DND-41 (cell line): ENCODE measurements at regions not wholly inside any gene's neighbourhood (a gene's known extent, or its start where the extent isn't known, plus 50 kb on each side); places are given as distances from the start of the nearest gene placed in this dataset.

Experiments
- ATAC-seq: fragments of 200-7000 bp; cut with Tn5 transposase; 3 replicates; pipeline ENCODE4 v1.9.1; 2021; ENCODE audit warnings: low read depth; ENCODE audit not compliant: insufficient read depth
- DNase-seq: peaks from one replicate; pipeline ENCODE4 v3.0.0-alpha.2; 2020
- H2AFZ ChIP-seq: 2 replicates; pipeline ENCODE4 v1.6.0; 2012; ENCODE audit warnings: low read depth, low read length
- H3K27ac ChIP-seq: 2 replicates; pipeline ENCODE4 v1.5.1; 2012; ENCODE audit warnings: low read length, inconsistent platforms
- H3K27me3 ChIP-seq: fragments of 200-600 bp; sonication (generic); 2 replicates; pipeline ENCODE4 v1.6.0; 2012; ENCODE audit warnings: low read length, mild to moderate bottlenecking, inconsistent platforms; ENCODE audit not compliant: insufficient read depth, poor library complexity
- H3K36me3 ChIP-seq: 2 replicates; pipeline ENCODE4 v1.5.1; 2012; ENCODE audit warnings: low read length, inconsistent platforms; ENCODE audit not compliant: insufficient read depth
- H3K4me1 ChIP-seq: 2 replicates; pipeline ENCODE4 v1.5.1; 2012; ENCODE audit warnings: mild to moderate bottlenecking, low read length; ENCODE audit not compliant: insufficient read depth
- H3K4me2 ChIP-seq: 2 replicates; pipeline ENCODE4 v1.6.0; 2012; ENCODE audit warnings: mild to moderate bottlenecking, moderate library complexity, low read length, inconsistent platforms; ENCODE audit not compliant: insufficient read depth
- H3K4me3 ChIP-seq, 2 experiments: fragments of 200-600 bp in 1 of 2; shearing (Covaris generic) in 1 of 2; 2 replicates each; pipeline ENCODE4 v1.5.1; 2012 to 2016; ENCODE audit warnings: inconsistent platforms in 2 of 2, low read length in 2 of 2, mild to moderate bottlenecking in 2 of 2, low read depth in 1 of 2, moderate library complexity in 1 of 2
- H3K79me2 ChIP-seq: 2 replicates; pipeline ENCODE4 v1.6.0; 2012; ENCODE audit warnings: low read length, inconsistent platforms; ENCODE audit not compliant: insufficient read depth
- H3K9ac ChIP-seq: 2 replicates; pipeline ENCODE4 v1.6.0; 2012; ENCODE audit warnings: low read depth, mild to moderate bottlenecking, inconsistent platforms, low read length, moderate library complexity
- H3K9me3 ChIP-seq: 2 replicates; pipeline ENCODE4 v1.5.1; 2012; ENCODE audit warnings: low read length, moderate library complexity, mild to moderate bottlenecking, inconsistent platforms; ENCODE audit not compliant: insufficient read depth, severe bottlenecking
- H4K20me1 ChIP-seq: 2 replicates; pipeline ENCODE4 v1.6.0; 2012; ENCODE audit warnings: low read length; ENCODE audit not compliant: insufficient read depth
- CTCF ChIP-seq: IDR thresholded peaks from 2 replicates; pipeline ENCODE4 v1.5.1; 2012; ENCODE audit warnings: borderline replicate concordance, low read length, moderate library complexity, mild to moderate bottlenecking; ENCODE audit not compliant: poor library complexity, severe bottlenecking; ENCODE audit errors: extremely low read depth
- EZH2 ChIP-seq: IDR thresholded peaks from 3 replicates; pipeline ENCODE4 v1.6.1; 2012; ENCODE audit warnings: borderline replicate concordance, low read depth, mild to moderate bottlenecking, moderate library complexity, low read length, inconsistent platforms; ENCODE audit not compliant: severe bottlenecking

DNA sequence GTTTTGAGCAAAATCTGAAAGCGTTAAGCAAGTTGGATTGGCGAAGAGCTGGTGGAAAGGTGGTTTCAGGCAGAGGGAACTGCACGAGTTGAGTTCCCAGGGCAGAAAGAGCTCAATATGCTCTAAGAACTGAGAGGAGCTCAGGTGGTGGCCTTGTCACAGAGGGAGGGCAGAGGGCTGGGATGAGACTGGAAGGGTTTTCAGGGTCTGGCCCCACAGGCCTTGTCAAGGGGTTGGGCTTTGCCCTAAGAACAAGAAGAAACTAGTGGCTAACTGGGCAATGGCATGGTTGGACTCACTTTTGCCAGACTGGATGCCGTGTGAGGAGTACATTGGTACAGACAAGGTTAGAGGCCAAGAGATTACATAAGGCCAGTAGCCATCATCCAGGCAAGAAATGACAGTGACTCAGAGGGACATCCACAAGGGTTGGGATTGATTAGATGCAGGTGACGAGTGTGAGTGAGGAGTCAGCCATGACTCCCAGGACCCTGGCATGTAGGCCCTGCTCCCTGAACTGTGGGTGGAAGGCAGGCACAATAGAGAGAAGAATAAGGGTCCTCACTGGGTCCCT, 75.1 kb upstream of the SMIM23 start:
- Histone ChIP-seq H3K4me3 (no peak overlapping the region), H3K27me3 (no peaks in the 10 kb centered on the region), H3K4me2 (no peak overlapping the region), H3K27ac (no peak overlapping the region), H3K9ac (no peak overlapping the region), H3K79me2 (no peaks in the 10 kb centered on the region), H4K20me1 (no peaks in the 10 kb centered on the region), H2AFZ (no peak overlapping the region), H3K36me3 (no peaks in the 10 kb centered on the region), H3K4me1 (no peaks in the 10 kb centered on the region), H3K9me3 (no peaks in the 10 kb centered on the region)
- ATAC-seq (no peak), DNase-seq (no peak)
- no peak for TF ChIP-seq EZH2
- no peak for TF ChIP-seq CTCF

- H3K36me3 ChIP-seq = no peaks in the 10 kb centered on the region
- H3K9me3 ChIP-seq = no peaks in the 10 kb centered on the region
- H2AFZ ChIP-seq = no peak overlapping the region
- TF ChIP-seq CTCF (no peak), EZH2 (no peak)
- no peak overlapping the region for H3K27ac ChIP-seq
- no peak overlapping the region for H3K9ac ChIP-seq
- no peaks in the 10 kb centered on the region for H4K20me1 ChIP-seq
- ATAC-seq (no peak), DNase-seq (no peak)
- H3K4me2 ChIP-seq = no peak overlapping the region
- no peaks in the 10 kb centered on the region for H3K27me3 ChIP-seq
- H3K4me1 ChIP-seq = no peaks in the 10 kb centered on the region
- H3K79me2 ChIP-seq = no peaks in the 10 kb centered on the region
- H3K4me3 ChIP-seq = no peak overlapping the region
Measured at GRCh38 chr5:171711571-171711970, 74.0 kb upstream of the SMIM23 start.

DNA sequence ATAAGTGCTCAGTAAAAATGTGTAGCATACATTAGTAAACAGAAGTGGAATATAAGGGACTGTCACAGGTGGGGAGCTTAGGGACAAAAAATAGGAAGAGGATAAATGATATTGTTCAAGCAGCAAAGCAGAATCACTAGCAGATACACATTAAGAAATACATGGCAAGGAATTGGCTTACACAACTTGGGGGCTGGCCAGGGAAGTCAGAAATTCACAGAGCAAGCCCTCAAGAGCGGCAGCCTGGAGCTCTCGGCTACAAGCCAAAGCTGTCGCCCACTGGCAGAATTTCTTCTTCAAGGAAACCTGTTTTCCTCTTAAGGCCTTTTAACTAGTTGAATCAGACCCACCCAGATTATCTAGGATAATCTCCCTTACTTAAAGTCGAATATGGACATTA, 73.0 kb upstream of the SMIM23 start:
- no peaks in the 10 kb centered on the region for H3K9me3 ChIP-seq
- no peaks in the 10 kb centered on the region for H3K4me1 ChIP-seq
- DNase-seq (no peak), ATAC-seq (no peak)
- H3K27ac ChIP-seq = no peak overlapping the region
- TF ChIP-seq EZH2 (no peak), CTCF (no peak)
- no peaks in the 10 kb centered on the region for H3K79me2 ChIP-seq
- H3K36me3 ChIP-seq = no peaks in the 10 kb centered on the region
- no peak overlapping the region for H3K4me3 ChIP-seq
- no peak overlapping the region for H3K4me2 ChIP-seq
- no peak overlapping the region for H2AFZ ChIP-seq
- no peak overlapping the region for H3K9ac ChIP-seq
- H3K27me3 ChIP-seq = no peaks in the 10 kb centered on the region
- no peaks in the 10 kb centered on the region for H4K20me1 ChIP-seq

- Histone ChIP-seq H3K27me3 (no peaks in the 10 kb centered on the region), H3K4me1 (no peaks in the 10 kb centered on the region), H3K4me3 (no peak overlapping the region), H3K36me3 (no peaks in the 10 kb centered on the region), H2AFZ (no peak overlapping the region), H3K4me2 (no peak overlapping the region), H3K27ac (no peak overlapping the region), H3K79me2 (no peaks in the 10 kb centered on the region), H4K20me1 (no peaks in the 10 kb centered on the region), H3K9ac (no peak overlapping the region), H3K9me3 (no peaks in the 10 kb centered on the region)
- no peak for TF ChIP-seq EZH2
- TF ChIP-seq CTCF = no peak
- ATAC-seq (no peak), DNase-seq (no peak)
Measured at GRCh38 chr5:171713152-171713551, 72.5 kb upstream of the SMIM23 start.
